K562 (cell line): ENCODE measurements at regions not wholly inside any gene's neighbourhood (a gene's known extent, or its start where the extent isn't known, plus 50 kb on each side); places are given as distances from the start of the nearest gene placed in this dataset.

Experiments
- AFF4 ChIP-seq: sonication (generic); formaldehyde crosslinking; IDR thresholded peaks from 2 replicates; pipeline ENCODE4 v1.8.0; 2023; ENCODE audit warnings: mild to moderate bottlenecking, missing genetic modification reagents
- ATF6 ChIP-seq: sonication (generic); formaldehyde crosslinking; IDR thresholded peaks from 2 replicates; pipeline ENCODE4 v1.4.0; 2020; ENCODE audit warnings: mild to moderate bottlenecking, missing genetic modification reagents
- CTCF ChIP-seq, 3 experiments: IDR thresholded peaks in 2 of 3; conservative IDR thresholded peaks in 1 of 3; 2 replicates each; pipeline ENCODE4 v1.5.1; 2011 to 2012; ENCODE audit warnings: low read length in 3 of 3, mild to moderate bottlenecking in 3 of 3, control low read depth in 2 of 3, improper control_type of control experiment in 1 of 3, inconsistent platforms in 1 of 3, low read depth in 1 of 3, mixed read lengths in 1 of 3, moderate library complexity in 1 of 3; ENCODE audit not compliant: insufficient read depth in 2 of 3
- ESRRA ChIP-seq: fragments of 450-650 bp; IDR thresholded peaks from 2 replicates; pipeline ENCODE4 v1.6.1; 2014; ENCODE audit warnings: low read depth, mild to moderate bottlenecking, moderate library complexity, borderline replicate concordance
- MAFG ChIP-seq: fragments of 450-650 bp; conservative IDR thresholded peaks from 2 replicates; pipeline ENCODE4 v1.6.1; 2016; ENCODE audit warnings: missing genetic modification characterization, missing compliant biosample characterization
- MTA1 ChIP-seq: fragments of 450-650 bp; IDR thresholded peaks from 2 replicates; pipeline ENCODE4 v1.6.1; 2017; ENCODE audit warnings: borderline replicate concordance
- POLR3A ChIP-seq: IDR thresholded peaks from 2 replicates; pipeline ENCODE4 v1.6.1; 2011; ENCODE audit warnings: borderline replicate concordance, mild to moderate bottlenecking, moderate library complexity; ENCODE audit not compliant: insufficient read length, insufficient read depth; ENCODE audit errors: extremely low read depth
- REST ChIP-seq, 2 experiments: fragments of 450-650 bp; formaldehyde crosslinking in 1 of 2; IDR thresholded peaks; 2 replicates each; pipeline versions ENCODE4 v1.4.0 to v1.6.1; 2014 to 2020; ENCODE audit warnings: mild to moderate bottlenecking in 2 of 2, borderline replicate concordance in 1 of 2, low read depth in 1 of 2
- ZNF274 ChIP-seq: IDR thresholded peaks from 2 replicates; pipeline ENCODE4 v1.6.1; 2011; ENCODE audit warnings: low read depth, mild to moderate bottlenecking, low read length, moderate library complexity, borderline replicate concordance

GRCh38 chr13:111637365-111637764 is 316.9 kb downstream of the TEX29 start:
- TF ChIP-seq ZNF274 (no peak), REST (IDR thresholded peaks at IDR 0.05; ENCODE audit: borderline replicate concordance) (no peak), REST (CRISPR knock-in tag; IDR thresholded peaks at IDR 0.05; ENCODE audit: low read depth) (no peak), MTA1 (no peak), CTCF (IDR thresholded peaks at IDR 0.05 in 2 of 3, conservative IDR thresholded peaks at IDR 0.05 in 1 of 3; ENCODE audit: insufficient read depth in 2 of 3, low read depth in 1 of 3, low read length in 3 of 3) (no peak), ATF6 (no peak), MAFG (tag) (no peak), AFF4 (no peak), POLR3A (no peak), ESRRA (no peak)
